ENCODE measurements at regions not wholly inside any gene's neighbourhood (a gene's known extent, or its start where the extent isn't known, plus 50 kb on each side); places are given as distances from the start of the nearest gene placed in this dataset.

DNA sequence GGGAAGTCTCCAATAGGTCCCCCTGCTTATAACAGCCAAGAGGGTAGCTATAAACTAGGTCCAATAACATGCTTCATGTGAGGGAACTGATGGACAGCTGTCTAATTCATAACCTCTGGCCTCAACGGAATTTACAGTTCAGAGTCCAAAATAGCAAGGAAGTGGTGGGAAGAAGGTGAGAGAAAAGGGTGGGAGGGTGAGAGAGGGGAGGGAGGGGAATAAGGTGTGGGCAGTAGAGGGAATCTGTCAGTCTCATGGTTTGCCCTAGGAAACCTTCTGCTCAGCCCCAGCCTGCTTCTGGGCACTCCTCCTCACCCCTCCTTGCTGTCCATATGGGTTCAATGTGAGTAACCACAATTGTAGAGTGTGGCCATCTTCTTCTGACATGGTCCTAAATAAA is 133.4 kb upstream of the ADO start:
- TF ChIP-seq, protein P1, sequence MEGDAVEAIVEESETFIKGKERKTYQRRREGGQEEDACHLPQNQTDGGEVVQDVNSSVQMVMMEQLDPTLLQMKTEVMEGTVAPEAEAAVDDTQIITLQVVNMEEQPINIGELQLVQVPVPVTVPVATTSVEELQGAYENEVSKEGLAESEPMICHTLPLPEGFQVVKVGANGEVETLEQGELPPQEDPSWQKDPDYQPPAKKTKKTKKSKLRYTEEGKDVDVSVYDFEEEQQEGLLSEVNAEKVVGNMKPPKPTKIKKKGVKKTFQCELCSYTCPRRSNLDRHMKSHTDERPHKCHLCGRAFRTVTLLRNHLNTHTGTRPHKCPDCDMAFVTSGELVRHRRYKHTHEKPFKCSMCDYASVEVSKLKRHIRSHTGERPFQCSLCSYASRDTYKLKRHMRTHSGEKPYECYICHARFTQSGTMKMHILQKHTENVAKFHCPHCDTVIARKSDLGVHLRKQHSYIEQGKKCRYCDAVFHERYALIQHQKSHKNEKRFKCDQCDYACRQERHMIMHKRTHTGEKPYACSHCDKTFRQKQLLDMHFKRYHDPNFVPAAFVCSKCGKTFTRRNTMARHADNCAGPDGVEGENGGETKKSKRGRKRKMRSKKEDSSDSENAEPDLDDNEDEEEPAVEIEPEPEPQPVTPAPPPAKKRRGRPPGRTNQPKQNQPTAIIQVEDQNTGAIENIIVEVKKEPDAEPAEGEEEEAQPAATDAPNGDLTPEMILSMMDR (IDR thresholded peaks at IDR 0.05): no peak

DNA sequence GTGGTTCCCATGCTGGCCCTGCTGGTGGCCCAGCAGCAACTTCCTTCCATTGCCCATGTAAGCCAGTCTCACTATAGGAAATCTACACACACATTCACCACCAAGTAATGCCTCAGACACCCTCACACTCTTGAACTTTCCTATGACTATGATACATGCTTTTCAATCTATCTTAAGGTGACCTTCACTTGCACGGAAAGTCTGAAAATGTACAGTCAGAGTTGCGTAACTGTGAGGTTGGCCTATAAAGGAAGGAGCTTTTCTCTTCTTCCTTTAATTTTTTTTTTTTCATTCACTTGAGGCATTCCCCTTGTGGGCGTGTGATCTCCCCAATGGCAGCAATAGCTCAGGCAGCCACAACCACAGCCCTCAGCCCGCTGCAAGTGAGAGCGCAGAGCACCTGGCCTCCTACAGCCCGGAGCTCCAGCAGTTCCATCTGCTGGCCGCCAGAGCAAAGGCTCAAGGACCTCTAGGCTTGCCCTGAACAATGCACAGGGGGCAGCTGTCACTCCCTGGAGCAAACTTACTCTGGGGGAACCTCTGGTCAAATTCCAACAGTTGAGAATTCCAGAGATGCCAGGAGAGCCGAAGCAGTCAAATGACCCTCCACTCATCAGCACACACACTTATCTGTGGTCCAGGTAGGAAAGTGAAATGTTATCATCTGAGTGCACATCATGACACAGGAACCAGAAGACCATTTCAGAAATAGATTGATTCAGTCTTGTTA is 123.1 kb upstream of the ADO start:
- TF ChIP-seq, protein P1 (IDR thresholded peaks at IDR 0.05): no peak
- H3K36me3 ChIP-seq (ENCODE audit: control insufficient read depth, insufficient read depth, low read length): no peaks in the 10 kb centered on the region
- no peak overlapping the region for H3K9ac ChIP-seq
- no peak overlapping the region for H3K4me3 ChIP-seq (ENCODE audit: low read depth, low read length)
- no peak overlapping the region for H2AFZ ChIP-seq
- H3K79me2 ChIP-seq: no peaks in the 10 kb centered on the region
- H3K27me3 ChIP-seq (ENCODE audit: control insufficient read depth, insufficient read depth, low read length): no peaks in the 10 kb centered on the region
- no peaks in the 10 kb centered on the region for H3K9me3 ChIP-seq (ENCODE audit: control insufficient read depth, low read length)
- H3K4me2 ChIP-seq (ENCODE audit: low read length): no peak overlapping the region
- H3K4me1 ChIP-seq: no peaks in the 10 kb centered on the region
- H3K27ac ChIP-seq: no peak overlapping the region

More for the DNA sequence above, 133.4 kb upstream of the ADO start:
- H3K27ac ChIP-seq: no peak overlapping the region
- no peak overlapping the region for H3K9ac ChIP-seq
- no peaks in the 10 kb centered on the region for H3K9me3 ChIP-seq (ENCODE audit: control insufficient read depth, low read length)
- H3K4me1 ChIP-seq: no peaks in the 10 kb centered on the region
- H3K4me3 ChIP-seq (ENCODE audit: low read depth, low read length): no peak overlapping the region
- no peaks in the 10 kb centered on the region for H3K27me3 ChIP-seq (ENCODE audit: control insufficient read depth, insufficient read depth, low read length)
- H3K36me3 ChIP-seq (ENCODE audit: control insufficient read depth, insufficient read depth, low read length): no peaks in the 10 kb centered on the region
- no peaks in the 10 kb centered on the region for H3K79me2 ChIP-seq
- H2AFZ ChIP-seq: no peak overlapping the region
- H3K4me2 ChIP-seq (ENCODE audit: low read length): no peak overlapping the region

DNA sequence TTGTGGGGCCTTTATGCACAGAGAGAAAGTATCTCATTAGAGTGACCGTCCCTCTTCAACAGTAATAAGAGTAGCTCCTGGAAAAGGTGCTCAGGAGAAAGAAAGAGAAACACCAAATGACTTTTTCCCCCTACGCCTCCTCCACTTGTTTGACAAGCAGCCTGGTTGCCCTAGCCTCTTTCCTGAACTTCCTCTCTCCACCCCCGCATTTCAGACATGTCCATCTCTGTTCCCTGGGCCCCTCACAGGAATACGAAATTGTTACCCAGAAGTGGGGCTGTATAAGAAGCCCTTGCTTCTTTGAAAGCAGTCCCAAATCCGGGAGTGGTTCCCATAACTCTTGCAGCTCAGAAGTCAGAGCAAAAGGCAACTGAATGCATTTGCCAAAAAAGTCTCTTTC is 119.6 kb upstream of the ADO start:
- Histone ChIP-seq H3K4me3 (ENCODE audit: low read depth, low read length) (no peak overlapping the region), H3K27me3 (ENCODE audit: control insufficient read depth, insufficient read depth, low read length) (no peaks in the 10 kb centered on the region), H2AFZ (no peak overlapping the region), H3K9me3 (ENCODE audit: control insufficient read depth, low read length) (no peaks in the 10 kb centered on the region), H3K9ac (no peak overlapping the region), H3K79me2 (no peaks in the 10 kb centered on the region), H3K36me3 (ENCODE audit: control insufficient read depth, insufficient read depth, low read length) (no peaks in the 10 kb centered on the region), H3K27ac (no peak overlapping the region), H3K4me2 (ENCODE audit: low read length) (no peak overlapping the region), H3K4me1 (no peaks in the 10 kb centered on the region)
- TF ChIP-seq, protein P1 (IDR thresholded peaks at IDR 0.05): no peak

DNA sequence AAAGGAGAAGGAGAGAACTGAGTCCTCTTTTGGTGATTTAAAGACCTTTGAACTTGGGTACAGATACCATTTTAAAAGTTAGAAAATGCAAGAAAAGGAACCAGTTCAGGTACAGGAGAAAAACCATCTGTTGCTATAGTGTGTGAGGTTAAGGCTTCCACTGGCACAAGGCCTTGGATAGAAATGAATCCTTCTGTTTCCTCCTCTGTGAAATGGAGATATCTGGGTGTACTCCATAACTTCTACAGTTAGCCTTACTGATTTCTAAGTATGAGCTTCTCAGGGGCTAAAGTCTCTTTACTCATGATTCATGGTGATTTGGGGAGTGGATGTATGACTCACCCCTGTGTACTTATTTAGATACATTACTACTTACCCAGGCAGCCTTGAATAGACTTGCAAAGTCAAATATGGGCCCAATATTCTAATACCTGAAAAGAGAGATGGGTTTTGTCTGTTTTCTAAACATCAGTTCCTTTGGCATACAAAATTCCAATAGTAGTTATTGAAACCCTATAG is 117.2 kb upstream of the ADO start:
- Histone ChIP-seq H3K9me3 (ENCODE audit: control insufficient read depth, low read length) (no peaks in the 10 kb centered on the region), H3K27ac (no peak overlapping the region), H3K36me3 (ENCODE audit: control insufficient read depth, insufficient read depth, low read length) (no peaks in the 10 kb centered on the region), H3K9ac (no peak overlapping the region), H3K79me2 (no peaks in the 10 kb centered on the region), H3K27me3 (ENCODE audit: control insufficient read depth, insufficient read depth, low read length) (no peaks in the 10 kb centered on the region), H3K4me2 (ENCODE audit: low read length) (no peak overlapping the region), H3K4me3 (ENCODE audit: low read depth, low read length) (no peak overlapping the region), H2AFZ (no peak overlapping the region), H3K4me1 (no peaks in the 10 kb centered on the region)
- TF ChIP-seq, protein P1 (IDR thresholded peaks at IDR 0.05): no peak
